Body of pancreas (tissue), 4 donors: ENCODE measurements at regions not wholly inside any gene's neighbourhood (a gene's known extent, or its start where the extent isn't known, plus 50 kb on each side); places are given as distances from the start of the nearest gene placed in this dataset.

Experiments used
- ATAC-seq: fragments of 150-250 bp; one replicate; pipeline ENCODE4 v1.9.1; 2016
- DNase-seq, 4 donors: peaks; one replicate each; pipeline ENCODE4 v3.0.0-alpha.2; 2019
- H3K27ac ChIP-seq, 4 donors: fragments of 200-600 bp; sonication (generic); 1 replicate in 3 of 4; 2 replicates in 1 of 4; pipeline versions ENCODE4 v1.5.1 to v1.6.1; 2016 to 2019; ENCODE audit warnings: mild to moderate bottlenecking in 1 of 4, mixed read lengths in 1 of 4, moderate library complexity in 1 of 4
- H3K27me3 ChIP-seq, 2 donors: fragments of 200-600 bp; sonication (generic); one replicate each; pipeline ENCODE4 v1.6.0; 2016; ENCODE audit warnings: mild to moderate bottlenecking in 1 of 2
- H3K36me3 ChIP-seq, 2 donors: fragments of 200-600 bp; sonication (generic); replicated peaks in 1 of 2; 2 replicates each; pipeline ENCODE4 v1.5.1; 2016; ENCODE audit warnings: low read depth in 2 of 2; ENCODE audit not compliant: insufficient read depth in 1 of 2
- H3K4me1 ChIP-seq: fragments of 200-600 bp; sonication (generic); one replicate; pipeline ENCODE4 v1.6.0; 2016
- H3K4me3 ChIP-seq, 2 donors: fragments of 200-600 bp; sonication (generic); 1 replicate in 1 of 2; 2 replicates in 1 of 2; pipeline ENCODE4 v1.5.1; 2016 to 2019
- H3K9me3 ChIP-seq, 3 donors: fragments of 200-600 bp; sonication (generic); 1 replicate in 2 of 3; 2 replicates in 1 of 3; pipeline ENCODE4 v1.5.1; 2016
- CTCF ChIP-seq, 7 experiments: fragments of 450-650 bp in 4 of 7; fragments of 200-600 bp in 3 of 7; sonication (generic) in 3 of 7; IDR thresholded peaks; one replicate each; pipeline ENCODE4 v1.5.1; 2016 to 2019; ENCODE audit warnings: antibody characterized with exemption in 7 of 7
- POLR2A ChIP-seq, 3 donors: fragments of 450-650 bp; IDR thresholded peaks; one replicate each; pipeline ENCODE4 v1.6.1; 2016; ENCODE audit warnings: antibody characterized with exemption in 3 of 3, mild to moderate bottlenecking in 2 of 3
- WGBS, 2 donors: methylation state at CpG; one replicate each; pipeline ENCODE4 v1.1.5; 2017; 5-methylcytosine and 5-hydroxymethylcytosine counted together
- intact Hi-C: fragments of 100-400 bp; cut with DNase I; formaldehyde crosslinking; loops from one replicate; pipeline ENCODE4 v1.15.1; 2023

- DNase-seq (no peak), ATAC-seq (no peak)
- Histone ChIP-seq H3K27ac (no peak overlapping the region), H3K9me3 (no peaks in the 10 kb centered on the region), H3K4me1 (peaks cover 19% of the 10 kb centered on the region), H3K4me3 (no peak overlapping the region), H3K27me3 (no peaks in the 10 kb centered on the region), H3K36me3 (no peaks in the 10 kb centered on the region)
- TF ChIP-seq POLR2A (IDR thresholded peaks at IDR 0.05) (no peak), CTCF (IDR thresholded peaks at IDR 0.05) (no peak)
- WGBS, 2 donors, result 68 to 73% methylated on average over 23 of the region's 23 CpGs
- intact Hi-C loops, result no loop called here
Observed at GRCh38 chr18:78765637-78766281, 213.9 kb upstream of the SALL3 start.

DNA sequence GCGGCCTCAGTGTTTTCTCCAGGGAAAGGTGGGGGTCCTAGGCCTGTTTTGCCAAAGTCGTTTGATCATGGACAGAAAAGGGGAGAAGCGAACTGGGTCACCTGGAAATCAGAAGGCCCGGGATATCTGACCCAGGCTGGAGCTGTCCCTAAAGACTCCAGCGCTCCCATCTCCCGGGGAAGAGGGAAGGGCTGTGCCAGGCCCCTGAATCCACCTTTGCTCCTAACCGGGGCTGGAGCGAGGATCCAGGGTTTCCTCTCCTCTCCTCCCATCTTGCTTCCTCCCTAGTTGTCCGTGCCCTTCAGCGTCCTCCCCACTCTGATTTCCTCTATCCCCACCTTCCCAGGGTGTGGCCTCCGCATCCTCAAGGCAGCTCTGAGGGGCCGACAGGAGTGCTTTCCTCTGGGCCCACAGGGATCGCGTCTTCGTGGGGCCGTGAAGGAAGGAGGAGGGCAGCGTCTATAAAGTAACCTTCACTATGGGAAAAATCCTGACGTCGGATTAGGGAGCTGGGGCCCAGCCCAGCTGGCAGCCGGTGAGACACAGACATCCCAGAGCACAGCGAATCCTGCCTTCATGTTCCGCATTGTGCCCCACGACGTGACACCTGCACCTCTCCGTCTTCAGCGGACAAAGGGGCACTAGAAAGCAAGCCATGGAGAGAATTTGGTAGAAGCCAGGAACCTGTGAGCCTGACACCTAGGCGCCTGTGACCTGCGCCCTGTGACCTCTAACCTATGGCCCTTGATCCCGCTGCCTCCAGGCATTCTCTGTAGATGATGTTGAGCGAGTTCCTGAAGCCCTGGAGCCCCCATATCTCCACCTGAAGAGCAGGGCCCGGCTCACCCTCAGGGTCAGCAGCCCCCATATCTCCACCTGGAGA, 212.7 kb upstream of the SALL3 start:
- TF ChIP-seq CTCF (IDR thresholded peaks at IDR 0.05) (no peak), POLR2A (IDR thresholded peaks at IDR 0.05) (no peak)
- intact Hi-C loops, result no loop called here
- Histone ChIP-seq H3K36me3 (no peaks in the 10 kb centered on the region), H3K4me3 (no peak overlapping the region), H3K4me1 (peaks cover 19% of the 10 kb centered on the region), H3K9me3 (no peaks in the 10 kb centered on the region), H3K27me3 (no peaks in the 10 kb centered on the region), H3K27ac (no peak overlapping the region)
- DNase-seq (no peak), ATAC-seq (no peak)
- 75 to 76% methylated on average over 21 to 31 of the region's 31 CpGs for WGBS, 2 donors

DNA sequence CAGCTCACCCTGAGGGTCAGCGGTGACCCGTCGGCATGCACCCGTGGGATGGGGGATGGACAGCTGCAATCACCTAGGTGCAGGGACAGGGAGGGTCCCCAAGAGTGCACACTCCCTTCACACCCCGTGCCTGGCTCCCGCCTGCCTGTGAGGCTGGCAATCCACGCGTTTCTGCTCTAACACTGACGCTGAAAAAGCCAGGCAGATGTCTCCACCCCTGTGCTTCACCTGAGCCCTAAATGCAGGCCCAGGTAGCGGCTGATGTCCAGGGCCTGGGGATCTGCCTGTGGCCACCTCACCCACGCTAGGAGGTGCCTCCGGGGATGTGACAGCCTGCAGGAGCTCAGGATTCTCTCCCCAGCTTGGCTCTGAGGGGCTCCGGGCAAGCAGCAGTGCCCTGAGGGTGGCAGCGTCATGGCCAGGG, 212.0 kb upstream of the SALL3 start:
- TF ChIP-seq CTCF (IDR thresholded peaks at IDR 0.05), result no peak
- TF ChIP-seq POLR2A (IDR thresholded peaks at IDR 0.05), result no peak
- H3K9me3 ChIP-seq, result no peaks in the 10 kb centered on the region
- peaks cover 19% of the 10 kb centered on the region for H3K4me1 ChIP-seq
- intact Hi-C loops, result no loop called here
- H3K27ac ChIP-seq, result no peak overlapping the region
- no peak for ATAC-seq
- H3K36me3 ChIP-seq, result no peaks in the 10 kb centered on the region
- WGBS, 2 donors, result 77% methylated on average over 14 of the region's 14 CpGs; no CpG with 5 or more reads in 1 of the 2 donors
- H3K27me3 ChIP-seq, result no peaks in the 10 kb centered on the region
- no peak overlapping the region for H3K4me3 ChIP-seq
- DNase-seq, result no peak

DNA sequence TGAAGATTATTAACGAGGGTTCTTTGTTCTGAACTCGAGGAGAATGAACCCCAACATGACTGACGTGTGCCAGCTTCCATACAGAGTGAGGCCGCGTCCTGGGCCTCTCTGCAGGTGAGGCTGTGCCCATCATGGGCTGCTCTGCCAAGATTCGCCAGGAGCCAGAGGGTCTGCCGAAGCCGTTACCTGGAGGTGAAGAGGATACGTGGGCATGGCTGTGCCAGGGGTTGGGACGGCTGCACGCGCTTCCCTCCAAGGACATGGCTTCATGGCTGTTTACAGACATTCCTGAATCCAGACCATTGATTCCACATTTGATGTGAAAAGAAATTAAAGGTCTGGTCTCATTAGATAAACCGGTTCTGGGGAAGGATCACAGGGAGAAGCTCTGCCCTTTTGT, 211.4 kb upstream of the SALL3 start:
- intact Hi-C loops, result no loop called here
- Histone ChIP-seq H3K4me3 (no peak overlapping the region), H3K9me3 (no peaks in the 10 kb centered on the region), H3K27me3 (no peaks in the 10 kb centered on the region), H3K27ac (no peak overlapping the region), H3K36me3 (no peaks in the 10 kb centered on the region), H3K4me1 (peaks cover 19% of the 10 kb centered on the region)
- WGBS, 2 donors, result 37 to 38% methylated on average over 13 of the region's 13 CpGs
- no peak for TF ChIP-seq CTCF (IDR thresholded peaks at IDR 0.05)
- TF ChIP-seq POLR2A (IDR thresholded peaks at IDR 0.05), result no peak
- DNase-seq (no peak), ATAC-seq (no peak)
